ENCODE measurements at regions not wholly inside any gene's neighbourhood (a gene's known extent, or its start where the extent isn't known, plus 50 kb on each side); places are given as distances from the start of the nearest gene placed in this dataset.

- no peak for DNase-seq (ENCODE audit: low read depth, low spot score)
- CTCF ChIA-PET = no interaction called here
- Histone ChIP-seq H3K4me3 (ENCODE audit: low read depth, low read length) (no peak overlapping the region), H3K9me3 (ENCODE audit: control insufficient read depth, insufficient read depth, low read length) (no peaks in the 10 kb centered on the region), H3K27ac (ENCODE audit: low read depth, low read length) (no peak overlapping the region), H3K27me3 (ENCODE audit: control insufficient read depth, insufficient read depth, low read length) (no peaks in the 10 kb centered on the region)
- TF ChIP-seq, protein P1, sequence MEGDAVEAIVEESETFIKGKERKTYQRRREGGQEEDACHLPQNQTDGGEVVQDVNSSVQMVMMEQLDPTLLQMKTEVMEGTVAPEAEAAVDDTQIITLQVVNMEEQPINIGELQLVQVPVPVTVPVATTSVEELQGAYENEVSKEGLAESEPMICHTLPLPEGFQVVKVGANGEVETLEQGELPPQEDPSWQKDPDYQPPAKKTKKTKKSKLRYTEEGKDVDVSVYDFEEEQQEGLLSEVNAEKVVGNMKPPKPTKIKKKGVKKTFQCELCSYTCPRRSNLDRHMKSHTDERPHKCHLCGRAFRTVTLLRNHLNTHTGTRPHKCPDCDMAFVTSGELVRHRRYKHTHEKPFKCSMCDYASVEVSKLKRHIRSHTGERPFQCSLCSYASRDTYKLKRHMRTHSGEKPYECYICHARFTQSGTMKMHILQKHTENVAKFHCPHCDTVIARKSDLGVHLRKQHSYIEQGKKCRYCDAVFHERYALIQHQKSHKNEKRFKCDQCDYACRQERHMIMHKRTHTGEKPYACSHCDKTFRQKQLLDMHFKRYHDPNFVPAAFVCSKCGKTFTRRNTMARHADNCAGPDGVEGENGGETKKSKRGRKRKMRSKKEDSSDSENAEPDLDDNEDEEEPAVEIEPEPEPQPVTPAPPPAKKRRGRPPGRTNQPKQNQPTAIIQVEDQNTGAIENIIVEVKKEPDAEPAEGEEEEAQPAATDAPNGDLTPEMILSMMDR (IDR thresholded peaks at IDR 0.05; ENCODE audit: low read depth, low read length) = no peak
- POLR2A ChIA-PET = no interaction called here
Measured at GRCh38 chr11:43239791-43240190, 72.0 kb upstream of the API5 start.

GRCh38 chr11:43242401-43242800 lies 69.4 kb upstream of the API5 start:
- CTCF ChIA-PET = interaction anchor here (1.0 kb wide), 1 partner anchor 40 kb away, joined by 4 read pairs; no protein-coding TSS in a partner anchor
- H3K4me3 ChIP-seq (ENCODE audit: low read depth, low read length) = no peak overlapping the region
- no peaks in the 10 kb centered on the region for H3K9me3 ChIP-seq (ENCODE audit: control insufficient read depth, insufficient read depth, low read length)
- no peak overlapping the region for H3K27ac ChIP-seq (ENCODE audit: low read depth, low read length)
- DNase-seq (ENCODE audit: low read depth, low spot score) = no peak
- POLR2A ChIA-PET = no interaction called here
- TF ChIP-seq, protein P1 (IDR thresholded peaks at IDR 0.05; ENCODE audit: low read depth, low read length) = no peak
- no peaks in the 10 kb centered on the region for H3K27me3 ChIP-seq (ENCODE audit: control insufficient read depth, insufficient read depth, low read length)

DNA sequence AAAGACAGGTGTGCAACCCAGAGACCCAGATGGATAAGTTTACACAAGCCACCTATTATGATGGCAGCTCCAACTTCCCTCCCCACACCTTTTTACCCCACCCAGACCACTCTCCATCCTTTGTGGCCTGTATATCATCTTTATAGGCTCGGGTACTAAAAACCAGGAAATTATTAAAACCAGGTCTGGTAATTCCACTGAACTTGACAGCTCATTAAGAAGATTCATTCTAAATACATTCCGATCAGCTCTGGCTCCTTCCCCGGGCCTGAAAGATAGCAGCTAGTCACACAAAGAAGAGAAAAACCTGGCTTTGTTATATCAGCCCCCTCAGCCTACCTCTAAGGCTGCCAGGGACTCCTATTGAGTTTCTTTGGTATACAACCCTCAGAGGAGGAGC lies 67.9 kb upstream of the API5 start:
- CTCF ChIA-PET = no interaction called here
- Histone ChIP-seq H3K27ac (ENCODE audit: low read depth, low read length) (no peak overlapping the region), H3K27me3 (ENCODE audit: control insufficient read depth, insufficient read depth, low read length) (no peaks in the 10 kb centered on the region), H3K4me3 (ENCODE audit: low read depth, low read length) (no peak overlapping the region), H3K9me3 (ENCODE audit: control insufficient read depth, insufficient read depth, low read length) (no peaks in the 10 kb centered on the region)
- DNase-seq (ENCODE audit: low read depth, low spot score) = no peak
- TF ChIP-seq, protein P1 (IDR thresholded peaks at IDR 0.05; ENCODE audit: low read depth, low read length) = no peak
- POLR2A ChIA-PET = no interaction called here

DNA sequence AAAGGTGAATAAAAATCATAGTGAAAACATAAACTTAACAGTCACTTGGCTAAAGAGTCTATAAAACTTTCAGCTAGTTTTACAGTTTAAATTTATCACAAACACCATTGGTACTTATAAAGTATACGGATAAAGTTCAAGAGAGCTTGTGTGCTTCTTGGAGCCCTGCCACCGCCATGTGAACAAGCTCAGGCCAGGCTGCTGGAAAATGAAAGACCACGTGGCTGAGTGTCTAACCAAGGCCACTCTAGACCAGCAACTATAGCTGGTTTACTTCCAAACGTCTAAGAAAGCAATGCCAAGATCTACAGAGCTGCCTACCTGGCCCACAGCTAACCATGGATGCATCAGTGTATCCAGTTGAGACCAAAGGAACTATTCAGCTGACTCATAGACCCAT lies 66.3 kb upstream of the API5 start:
- Histone ChIP-seq H3K27ac (ENCODE audit: low read depth, low read length) (no peak overlapping the region), H3K4me3 (ENCODE audit: low read depth, low read length) (no peak overlapping the region), H3K9me3 (ENCODE audit: control insufficient read depth, insufficient read depth, low read length) (no peaks in the 10 kb centered on the region), H3K27me3 (ENCODE audit: control insufficient read depth, insufficient read depth, low read length) (no peaks in the 10 kb centered on the region)
- no peak for DNase-seq (ENCODE audit: low read depth, low spot score)
- POLR2A ChIA-PET = no interaction called here
- CTCF ChIA-PET = interaction anchor here (1.7 kb wide), 1 partner anchor 38 kb away, joined by 6 read pairs; no protein-coding TSS in a partner anchor
- TF ChIP-seq, protein P1 (IDR thresholded peaks at IDR 0.05; ENCODE audit: low read depth, low read length) = no peak

GRCh38 chr11:43250309-43250708 lies 61.5 kb upstream of the API5 start:
- H3K27me3 ChIP-seq (ENCODE audit: control insufficient read depth, insufficient read depth, low read length) = no peaks in the 10 kb centered on the region
- no peaks in the 10 kb centered on the region for H3K9me3 ChIP-seq (ENCODE audit: control insufficient read depth, insufficient read depth, low read length)
- DNase-seq (ENCODE audit: low read depth, low spot score) = no peak
- ChIA-PET CTCF (no interaction called here), POLR2A (no interaction called here)
- no peak overlapping the region for H3K4me3 ChIP-seq (ENCODE audit: low read depth, low read length)
- H3K27ac ChIP-seq (ENCODE audit: low read depth, low read length) = no peak overlapping the region
- TF ChIP-seq, protein P1 (IDR thresholded peaks at IDR 0.05; ENCODE audit: low read depth, low read length) = no peak
